Hepatocyte (in vitro differentiated cells): ENCODE measurements at regions not wholly inside any gene's neighbourhood (a gene's known extent, or its start where the extent isn't known, plus 50 kb on each side); places are given as distances from the start of the nearest gene placed in this dataset.

Experiments
- EZH2 ChIP-seq: fragments of 200-600 bp; sonication (generic); IDR thresholded peaks from 2 replicates; pipeline ENCODE4 v1.6.1; 2016; ENCODE audit warnings: antibody characterized with exemption, mild to moderate bottlenecking, borderline replicate concordance
- TF ChIP-seq, protein P1 (sequence below): fragments of 200-600 bp; sonication (generic); IDR thresholded peaks from 2 replicates; pipeline ENCODE4 v1.5.1; 2016; ENCODE audit warnings: antibody characterized with exemption, mild to moderate bottlenecking; ENCODE audit not compliant: poor library complexity

- no peak for TF ChIP-seq EZH2
- TF ChIP-seq, protein P1, sequence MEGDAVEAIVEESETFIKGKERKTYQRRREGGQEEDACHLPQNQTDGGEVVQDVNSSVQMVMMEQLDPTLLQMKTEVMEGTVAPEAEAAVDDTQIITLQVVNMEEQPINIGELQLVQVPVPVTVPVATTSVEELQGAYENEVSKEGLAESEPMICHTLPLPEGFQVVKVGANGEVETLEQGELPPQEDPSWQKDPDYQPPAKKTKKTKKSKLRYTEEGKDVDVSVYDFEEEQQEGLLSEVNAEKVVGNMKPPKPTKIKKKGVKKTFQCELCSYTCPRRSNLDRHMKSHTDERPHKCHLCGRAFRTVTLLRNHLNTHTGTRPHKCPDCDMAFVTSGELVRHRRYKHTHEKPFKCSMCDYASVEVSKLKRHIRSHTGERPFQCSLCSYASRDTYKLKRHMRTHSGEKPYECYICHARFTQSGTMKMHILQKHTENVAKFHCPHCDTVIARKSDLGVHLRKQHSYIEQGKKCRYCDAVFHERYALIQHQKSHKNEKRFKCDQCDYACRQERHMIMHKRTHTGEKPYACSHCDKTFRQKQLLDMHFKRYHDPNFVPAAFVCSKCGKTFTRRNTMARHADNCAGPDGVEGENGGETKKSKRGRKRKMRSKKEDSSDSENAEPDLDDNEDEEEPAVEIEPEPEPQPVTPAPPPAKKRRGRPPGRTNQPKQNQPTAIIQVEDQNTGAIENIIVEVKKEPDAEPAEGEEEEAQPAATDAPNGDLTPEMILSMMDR, result no peak
These were observed 88.1 kb upstream of the ZFP64 start for GRCh38 chr20:52279706-52280105.
